ENCODE measurements at regions not wholly inside any gene's neighbourhood (a gene's known extent, or its start where the extent isn't known, plus 50 kb on each side); places are given as distances from the start of the nearest gene placed in this dataset.

DNA sequence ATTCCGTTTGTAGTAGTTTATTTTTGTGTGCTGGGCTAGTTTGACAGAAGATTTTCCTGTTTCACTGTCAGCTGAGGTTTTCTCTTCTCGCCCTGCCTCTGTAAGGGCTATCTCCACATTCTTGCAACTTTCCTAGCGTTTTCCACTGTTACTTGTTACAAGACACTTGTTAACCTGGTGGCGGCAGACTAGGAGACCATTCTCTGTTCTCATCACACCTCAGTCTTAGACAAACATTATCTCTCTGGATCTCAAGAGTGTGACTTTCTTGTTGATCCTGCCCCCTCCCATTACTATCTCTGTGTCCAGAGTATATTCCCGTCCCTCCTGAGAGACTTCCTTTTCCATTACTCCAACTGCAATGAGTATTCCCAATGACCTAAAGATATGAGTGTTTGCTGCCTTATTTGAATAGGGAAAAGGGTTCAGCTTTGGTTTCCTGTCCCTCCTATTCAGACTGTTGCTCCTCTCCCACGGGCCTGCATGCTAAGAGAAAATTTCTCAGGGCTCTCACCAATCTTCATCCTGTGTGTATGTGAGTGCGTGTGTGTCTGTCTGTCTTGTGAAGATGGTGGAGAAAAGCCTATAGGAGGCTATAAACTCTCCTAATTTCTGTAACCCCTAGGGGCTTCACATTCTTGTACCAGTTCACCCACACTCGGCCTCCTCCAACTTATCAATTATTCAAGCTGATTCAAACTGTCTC is 722.4 kb upstream of the POT1 start:
- FAIRE-seq (no peak), DNase-seq (ENCODE audit: extremely low read depth in 1 of 4, low spot score in 3 of 4) (peak in 2 of 4 experiments; percentile 6 to 12), ATAC-seq (peak; percentile 75)
- Histone ChIP-seq H3K4me2 (ENCODE audit: insufficient read depth, low read length) (peak overlapping the region; percentile 8; the same call in 1 of the 2 replicates), H4K20me1 (replicated peaks; ENCODE audit: control insufficient read depth, insufficient read depth, low read length) (no peaks in the 10 kb centered on the region), H3K4me1 (replicated peaks in 1 of 2; ENCODE audit: control insufficient read depth in 2 of 2, insufficient read depth in 2 of 2, low read length in 2 of 2) (no peaks in the 10 kb centered on the region), H3K9me1 (ENCODE audit: control insufficient read depth, insufficient read depth, low read length) (no peaks in the 10 kb centered on the region), H2AFZ (ENCODE audit: low read depth, low read length) (peak overlapping the region; percentile 58), H3K27ac (ENCODE audit: extremely low read depth, low read depth, low read length) (no peak overlapping the region), H3K9ac (ENCODE audit: insufficient read depth in 1 of 2, low read depth in 2 of 2, low read length in 2 of 2) (no peak overlapping the region), H3K79me2 (ENCODE audit: control insufficient read depth, insufficient read depth, low read length) (no peaks in the 10 kb centered on the region), H3K27me3 (ENCODE audit: control insufficient read depth in 2 of 2, insufficient read depth in 2 of 2, low read length in 2 of 2) (no peaks in the 10 kb centered on the region), H3K9me3 (replicated peaks; ENCODE audit: control insufficient read depth, insufficient read depth, low read depth, low read length) (no peaks in the 10 kb centered on the region; the same call in none of the 2 replicates), H3K4me3 (no peak overlapping the region), H3K36me3 (ENCODE audit: control insufficient read depth, insufficient read depth, low read length) (no peaks in the 10 kb centered on the region)
- TF ChIP-seq ZNF175 (CRISPR knock-in tag; IDR thresholded peaks at IDR 0.05; ENCODE audit: low read depth): no peak
- ChIA-PET CTCF (ENCODE audit: low intra/inter-chr PET ratio) (no interaction called here), POLR2A (interaction anchor here (0.7 kb wide), 1 partner anchor 45 kb away, joined by 4 read pairs; no protein-coding TSS in a partner anchor)
- intact Hi-C loops (cut with micrococcal nuclease) (no loop called here), in situ Hi-C loops (cut with MboI) (no loop called here)
- no TSS peak for BruUV-seq (replicated peaks)
- 5% methylated on average over 8 of the region's 8 CpGs for WGBS (ENCODE audit: insufficient coverage, low coverage, missing lambda C conversion rate)

DNA sequence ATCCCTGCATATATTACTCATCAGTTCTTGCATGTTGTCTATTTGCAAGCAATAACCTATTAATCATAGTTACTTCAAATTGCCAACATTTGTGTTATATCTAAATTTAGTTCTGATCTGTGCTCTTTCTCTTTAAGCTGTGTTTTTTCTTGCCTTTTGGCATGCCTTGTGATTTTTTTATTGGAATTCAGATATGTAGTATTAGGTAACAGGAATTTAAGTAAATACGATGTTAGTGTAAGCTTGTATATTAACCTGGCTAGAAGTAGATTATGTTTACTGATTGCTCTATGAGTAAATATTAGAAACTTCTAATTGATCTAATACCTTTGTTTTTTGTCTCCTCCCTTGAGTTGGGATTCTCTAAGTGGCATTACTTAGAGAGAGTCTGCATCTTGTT is 718.9 kb upstream of the POT1 start:
- ATAC-seq (no peak), DNase-seq (ENCODE audit: extremely low read depth in 1 of 4, low spot score in 3 of 4) (no peak), FAIRE-seq (no peak)
- intact Hi-C loops (cut with micrococcal nuclease) (no loop called here), in situ Hi-C loops (cut with MboI) (no loop called here)
- CTCF ChIA-PET (ENCODE audit: low intra/inter-chr PET ratio): no interaction called here
- Histone ChIP-seq H3K9me3 (replicated peaks; ENCODE audit: control insufficient read depth, insufficient read depth, low read depth, low read length) (no peaks in the 10 kb centered on the region; the same call in none of the 2 replicates), H3K79me2 (ENCODE audit: control insufficient read depth, insufficient read depth, low read length) (no peaks in the 10 kb centered on the region), H3K4me3 (no peak overlapping the region), H2AFZ (ENCODE audit: low read depth, low read length) (no peak overlapping the region), H3K27ac (ENCODE audit: extremely low read depth, low read depth, low read length) (no peak overlapping the region), H3K36me3 (ENCODE audit: control insufficient read depth, insufficient read depth, low read length) (no peaks in the 10 kb centered on the region), H4K20me1 (replicated peaks; ENCODE audit: control insufficient read depth, insufficient read depth, low read length) (no peaks in the 10 kb centered on the region), H3K9me1 (ENCODE audit: control insufficient read depth, insufficient read depth, low read length) (no peaks in the 10 kb centered on the region), H3K4me1 (replicated peaks in 1 of 2; ENCODE audit: control insufficient read depth in 2 of 2, insufficient read depth in 2 of 2, low read length in 2 of 2) (no peaks in the 10 kb centered on the region), H3K9ac (ENCODE audit: insufficient read depth in 1 of 2, low read depth in 2 of 2, low read length in 2 of 2) (no peak overlapping the region), H3K27me3 (ENCODE audit: control insufficient read depth in 2 of 2, insufficient read depth in 2 of 2, low read length in 2 of 2) (no peaks in the 10 kb centered on the region), H3K4me2 (ENCODE audit: insufficient read depth, low read length) (no peak overlapping the region)
- BruUV-seq (replicated peaks): no TSS peak
- WGBS (ENCODE audit: insufficient coverage, low coverage, missing lambda C conversion rate): 16% methylated on average over 1 of the region's 1 CpG
- POLR2A ChIA-PET: no interaction called here
- TF ChIP-seq SRSF7 (optimal IDR thresholded peaks at IDR 0.05; ENCODE audit: low read depth, low read length) (no peak), ZNF239 (CRISPR knock-in tag; IDR thresholded peaks at IDR 0.05) (no peak), TRIM24 (IDR thresholded peaks at IDR 0.05) (no peak), ATF1 (CRISPR knock-in tag; IDR thresholded peaks at IDR 0.05) (no peak), ATF1 (tag; IDR thresholded peaks at IDR 0.05) (no peak), PBX2 (CRISPR knock-in tag; IDR thresholded peaks at IDR 0.05; ENCODE audit: low read depth) (no peak), PBX2 (tag; conservative IDR thresholded peaks at IDR 0.05; ENCODE audit: low read depth) (no peak), NFE2L1 (tag; IDR thresholded peaks at IDR 0.05; ENCODE audit: borderline replicate concordance, low read depth) (no peak), CCAR2 (IDR thresholded peaks at IDR 0.05; ENCODE audit: low read depth, low read length) (no peak), U2AF2 (optimal IDR thresholded peaks at IDR 0.05; ENCODE audit: low read depth, low read length) (no peak), GTF2F1 (IDR thresholded peaks at IDR 0.05; ENCODE audit: low read depth, low read length) (no peak), NR0B1 (IDR thresholded peaks at IDR 0.05; ENCODE audit: partially characterized antibody) (no peak)
